Suprapubic skin (tissue), 4 donors: ENCODE measurements at regions not wholly inside any gene's neighbourhood (a gene's known extent, or its start where the extent isn't known, plus 50 kb on each side); places are given as distances from the start of the nearest gene placed in this dataset.

ENCODE experiments used
- EP300 ChIP-seq: sonication (generic); formaldehyde crosslinking; IDR thresholded peaks from one replicate; pipeline ENCODE4 v1.6.1; 2017; ENCODE audit warnings: antibody characterized with exemption
- POLR2AphosphoS5 ChIP-seq, 3 donors: sonication (generic); formaldehyde crosslinking; IDR thresholded peaks; one replicate each; pipeline ENCODE4 v1.6.1; 2017; ENCODE audit warnings: antibody characterized with exemption in 3 of 3
- TF ChIP-seq, protein P1 (sequence below), 2 donors: fragments of 200-600 bp in 1 of 2; fragments of 450-650 bp in 1 of 2; sonication (generic) in 1 of 2; IDR thresholded peaks; one replicate each; pipeline ENCODE4 v1.5.1; 2016 to 2019; ENCODE audit warnings: antibody characterized with exemption in 2 of 2, mild to moderate bottlenecking in 1 of 2, moderate library complexity in 1 of 2

DNA sequence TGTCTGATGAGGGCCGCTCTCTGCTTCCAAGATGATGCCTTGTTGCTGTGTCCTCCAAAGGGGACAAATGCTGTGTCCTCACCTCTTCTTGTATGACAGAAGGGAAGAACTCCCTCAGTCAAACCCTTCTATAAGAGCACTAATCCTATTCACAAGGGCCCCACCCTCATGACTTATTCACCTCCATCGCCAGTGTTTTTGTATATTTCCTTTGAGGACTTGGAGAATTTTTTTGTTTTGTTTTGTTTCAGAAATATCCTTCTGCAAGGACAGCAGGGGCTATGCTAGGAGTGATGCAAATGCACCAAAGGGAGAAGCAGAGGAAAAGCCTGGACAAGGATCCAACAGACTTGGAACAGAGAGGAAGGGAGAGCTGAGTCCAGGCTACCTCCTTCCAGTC, 214.4 kb downstream of the TLE3 start:
- TF ChIP-seq POLR2AphosphoS5 (IDR thresholded peaks at IDR 0.05) (no peak), EP300 (no peak)
- TF ChIP-seq, protein P1, sequence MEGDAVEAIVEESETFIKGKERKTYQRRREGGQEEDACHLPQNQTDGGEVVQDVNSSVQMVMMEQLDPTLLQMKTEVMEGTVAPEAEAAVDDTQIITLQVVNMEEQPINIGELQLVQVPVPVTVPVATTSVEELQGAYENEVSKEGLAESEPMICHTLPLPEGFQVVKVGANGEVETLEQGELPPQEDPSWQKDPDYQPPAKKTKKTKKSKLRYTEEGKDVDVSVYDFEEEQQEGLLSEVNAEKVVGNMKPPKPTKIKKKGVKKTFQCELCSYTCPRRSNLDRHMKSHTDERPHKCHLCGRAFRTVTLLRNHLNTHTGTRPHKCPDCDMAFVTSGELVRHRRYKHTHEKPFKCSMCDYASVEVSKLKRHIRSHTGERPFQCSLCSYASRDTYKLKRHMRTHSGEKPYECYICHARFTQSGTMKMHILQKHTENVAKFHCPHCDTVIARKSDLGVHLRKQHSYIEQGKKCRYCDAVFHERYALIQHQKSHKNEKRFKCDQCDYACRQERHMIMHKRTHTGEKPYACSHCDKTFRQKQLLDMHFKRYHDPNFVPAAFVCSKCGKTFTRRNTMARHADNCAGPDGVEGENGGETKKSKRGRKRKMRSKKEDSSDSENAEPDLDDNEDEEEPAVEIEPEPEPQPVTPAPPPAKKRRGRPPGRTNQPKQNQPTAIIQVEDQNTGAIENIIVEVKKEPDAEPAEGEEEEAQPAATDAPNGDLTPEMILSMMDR (IDR thresholded peaks at IDR 0.05), result no peak
